ENCODE measurements at regions not wholly inside any gene's neighbourhood (a gene's known extent, or its start where the extent isn't known, plus 50 kb on each side); places are given as distances from the start of the nearest gene placed in this dataset.

DNA sequence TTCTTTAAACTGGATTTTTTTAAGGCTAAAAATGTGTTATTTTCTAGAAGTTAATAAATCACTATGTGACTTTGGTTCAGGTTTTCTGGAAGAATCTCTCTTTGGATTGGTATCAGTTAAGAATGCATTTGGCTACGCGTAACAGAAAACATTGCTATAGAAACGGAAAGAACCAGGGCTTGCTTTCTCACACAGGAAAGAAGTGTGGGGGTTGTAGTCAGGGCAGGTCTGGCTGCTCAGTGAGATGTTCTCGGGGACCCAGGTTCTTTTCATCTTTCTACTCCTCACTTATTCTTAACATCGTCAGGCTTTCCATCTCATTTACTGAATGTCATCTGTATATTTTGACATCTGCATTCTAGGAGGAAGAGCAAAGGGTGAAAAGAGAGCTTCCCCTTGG is 191.4 kb downstream of the ZBTB18 start:
- H3K4me1 Mint-ChIP-seq (ENCODE audit: low read depth) = peaks cover 15% of the 10 kb centered on the region
- no peaks in the 10 kb centered on the region for H3K9me3 Mint-ChIP-seq
- intact Hi-C loops (cut with micrococcal nuclease) = no loop called here

DNA sequence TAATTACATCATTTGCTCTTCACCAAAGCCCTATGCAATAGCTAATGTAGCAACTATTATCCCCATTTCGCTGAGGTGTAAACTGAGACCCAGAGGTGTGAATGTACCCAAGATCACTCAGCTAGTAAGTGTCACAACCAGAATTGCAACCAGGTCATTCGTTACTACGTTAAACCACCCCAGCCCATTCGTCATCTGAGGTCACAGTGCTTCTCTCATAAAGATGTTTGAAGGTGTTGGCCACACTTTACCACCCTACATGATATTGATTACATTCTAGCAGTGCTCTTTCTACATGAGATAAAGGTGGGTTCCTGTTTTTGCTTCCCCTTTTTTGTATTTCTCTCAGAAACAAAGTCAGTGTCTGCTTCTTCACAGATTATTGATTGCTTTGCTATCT is 195.3 kb downstream of the ZBTB18 start:
- H3K27me3 Mint-ChIP-seq (ENCODE audit: insufficient read depth) = peaks cover 2% of the 10 kb centered on the region
- H3K4me3 Mint-ChIP-seq = no peak overlapping the region
- H3K9me3 Mint-ChIP-seq = no peaks in the 10 kb centered on the region
- DNase-seq (ENCODE audit: low spot score) = no peak
- peaks cover 10% of the 10 kb centered on the region for H3K4me1 Mint-ChIP-seq (ENCODE audit: low read depth)
- H3K27ac Mint-ChIP-seq = no peak overlapping the region
- H3K36me3 Mint-ChIP-seq (ENCODE audit: low read depth) = no peaks in the 10 kb centered on the region
- intact Hi-C loops (cut with micrococcal nuclease) = no loop called here

More for the DNA sequence above, 191.4 kb downstream of the ZBTB18 start:
- DNase-seq (ENCODE audit: low spot score) = no peak
- Mint-ChIP-seq H3K4me3 (no peak overlapping the region), H3K27me3 (ENCODE audit: insufficient read depth) (peaks cover 2% of the 10 kb centered on the region), H3K36me3 (ENCODE audit: low read depth) (no peaks in the 10 kb centered on the region), H3K27ac (no peak overlapping the region)

DNA sequence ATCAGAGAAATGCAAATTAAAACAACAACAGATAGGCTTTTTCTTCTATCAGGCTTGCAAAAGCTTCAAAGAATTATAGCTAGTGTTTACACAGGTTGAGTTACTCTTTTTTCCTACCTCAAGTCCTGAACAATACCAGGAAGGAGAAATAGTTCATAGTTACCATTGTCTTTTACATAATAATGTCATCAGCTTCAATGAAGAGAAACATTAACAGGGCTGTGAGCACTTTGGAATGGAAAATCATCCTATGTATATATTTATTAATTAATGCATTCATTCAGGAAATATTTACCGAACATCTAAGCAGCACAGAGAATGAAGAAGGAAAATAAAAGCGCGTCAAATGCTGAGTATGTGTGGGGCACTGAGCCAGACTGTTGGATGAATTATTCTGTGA is 197.3 kb downstream of the ZBTB18 start:
- Mint-ChIP-seq H3K27me3 (ENCODE audit: insufficient read depth) (no peaks in the 10 kb centered on the region), H3K9me3 (no peaks in the 10 kb centered on the region), H3K4me3 (no peak overlapping the region), H3K4me1 (ENCODE audit: low read depth) (no peaks in the 10 kb centered on the region), H3K36me3 (ENCODE audit: low read depth) (no peaks in the 10 kb centered on the region), H3K27ac (no peak overlapping the region)
- DNase-seq (ENCODE audit: low spot score) = no peak
- intact Hi-C loops (cut with micrococcal nuclease) = no loop called here

DNA sequence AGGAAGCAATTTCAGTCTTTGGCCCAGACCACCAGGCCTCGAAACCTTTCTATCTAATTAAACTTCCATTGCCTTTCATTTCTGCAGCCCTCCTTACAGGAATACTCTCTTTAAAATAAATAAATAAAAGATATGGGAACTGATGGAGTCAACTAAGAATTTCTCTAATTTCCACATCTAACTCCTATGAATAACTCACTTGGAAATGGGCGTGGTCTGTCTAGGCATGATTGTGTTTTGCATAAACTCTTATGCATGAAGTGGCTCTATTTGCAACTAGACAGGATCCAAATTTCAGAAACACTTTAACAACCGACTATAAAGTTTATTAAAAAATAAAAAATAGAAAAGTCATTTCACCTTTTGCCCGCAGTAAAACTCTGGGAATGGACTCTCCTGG is 199.5 kb downstream of the ADSS2 start:
- Mint-ChIP-seq H3K9me3 (no peaks in the 10 kb centered on the region), H3K27ac (no peak overlapping the region), H3K27me3 (ENCODE audit: insufficient read depth) (no peaks in the 10 kb centered on the region), H3K4me3 (no peak overlapping the region), H3K4me1 (ENCODE audit: low read depth) (peaks cover 5% of the 10 kb centered on the region), H3K36me3 (ENCODE audit: low read depth) (no peaks in the 10 kb centered on the region)
- intact Hi-C loops (cut with micrococcal nuclease) = no loop called here
- no peak for DNase-seq (ENCODE audit: low spot score)

DNA sequence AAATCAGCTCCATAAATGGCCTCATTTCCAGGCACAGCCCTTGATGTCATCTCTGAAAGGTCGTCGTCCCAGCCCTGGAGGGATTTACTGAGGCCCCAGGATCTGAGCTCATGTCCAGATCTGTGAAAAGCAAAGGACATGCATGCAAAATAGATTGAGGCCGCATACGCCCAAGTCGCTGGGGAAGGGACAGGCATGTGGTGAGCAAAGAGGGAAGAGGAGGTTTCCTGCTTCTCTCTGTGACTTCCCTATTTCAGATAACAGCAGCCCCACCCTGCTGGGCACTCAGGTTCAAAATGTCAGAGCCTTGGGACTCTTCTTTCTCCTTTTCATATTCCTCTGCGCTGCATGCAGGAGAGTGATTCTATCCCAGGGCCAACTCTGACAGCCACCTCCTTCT is 197.2 kb downstream of the ADSS2 start:
- H3K27me3 Mint-ChIP-seq (ENCODE audit: insufficient read depth) = peaks cover 4% of the 10 kb centered on the region
- no peaks in the 10 kb centered on the region for H3K36me3 Mint-ChIP-seq (ENCODE audit: low read depth)
- H3K27ac Mint-ChIP-seq = no peak overlapping the region
- no peak for DNase-seq (ENCODE audit: low spot score)
- no peak overlapping the region for H3K4me3 Mint-ChIP-seq
- H3K9me3 Mint-ChIP-seq = no peaks in the 10 kb centered on the region
- peaks cover 5% of the 10 kb centered on the region for H3K4me1 Mint-ChIP-seq (ENCODE audit: low read depth)
- intact Hi-C loops (cut with micrococcal nuclease) = no loop called here

DNA sequence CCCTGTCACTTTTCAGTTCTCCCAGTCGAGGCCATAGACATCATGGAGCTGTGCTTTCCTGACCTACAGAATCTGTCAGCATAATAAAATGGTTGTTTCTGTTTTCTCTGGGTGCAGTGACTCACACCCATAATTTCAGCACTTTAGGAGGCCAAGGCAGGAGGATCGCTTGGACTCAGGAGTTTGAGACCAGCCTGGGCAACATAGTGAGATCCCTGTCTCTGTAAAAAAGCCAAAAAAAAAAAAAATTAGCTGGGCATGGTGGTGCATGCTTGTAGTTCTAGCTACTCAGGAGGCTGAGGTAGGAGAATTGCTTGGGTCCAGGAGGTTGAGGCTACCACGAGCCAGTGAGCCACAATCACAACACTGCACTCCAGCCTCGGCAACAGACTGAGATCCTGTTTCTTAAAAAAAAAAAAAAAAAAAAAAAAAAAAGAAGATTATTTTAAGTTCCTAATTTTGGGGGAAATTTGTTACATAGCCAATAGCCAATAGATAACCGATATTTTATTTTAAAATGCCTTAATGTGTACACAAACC is 196.2 kb downstream of the ADSS2 start:
- H3K4me1 Mint-ChIP-seq (ENCODE audit: low read depth) = peaks cover 5% of the 10 kb centered on the region
- H3K4me3 Mint-ChIP-seq = no peak overlapping the region
- H3K9me3 Mint-ChIP-seq = no peaks in the 10 kb centered on the region
- no peak for DNase-seq (ENCODE audit: low spot score)
- intact Hi-C loops (cut with micrococcal nuclease) = no loop called here
- H3K27me3 Mint-ChIP-seq (ENCODE audit: insufficient read depth) = peaks cover 4% of the 10 kb centered on the region
- H3K27ac Mint-ChIP-seq = no peak overlapping the region
- H3K36me3 Mint-ChIP-seq (ENCODE audit: low read depth) = no peaks in the 10 kb centered on the region

DNA sequence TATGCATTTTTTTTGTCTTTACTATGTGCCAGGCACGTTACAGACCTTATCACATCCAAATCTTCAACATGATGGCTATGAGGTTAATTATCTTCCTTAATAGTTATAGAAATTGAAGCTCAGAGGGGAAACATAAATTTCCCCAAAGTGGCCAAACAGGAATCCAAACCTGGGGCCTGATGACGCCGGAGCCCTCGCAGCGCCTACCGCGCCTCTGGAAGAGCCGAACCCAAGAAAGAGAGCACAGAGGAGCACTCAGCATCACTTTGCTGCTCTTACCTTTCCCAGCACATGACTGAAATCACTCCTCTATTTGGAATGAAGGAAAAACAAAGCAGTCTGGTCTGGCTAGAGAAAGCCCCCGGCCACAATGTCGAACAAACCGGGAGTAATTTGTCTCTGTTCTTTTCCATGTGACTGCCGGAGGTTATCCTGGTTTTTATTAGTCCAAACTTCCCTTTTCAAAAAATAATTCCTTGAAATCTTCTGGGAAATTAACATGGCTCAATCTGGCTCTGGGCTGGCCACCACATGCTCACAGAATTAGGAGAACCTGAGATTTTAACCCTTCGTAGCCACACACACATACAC is 195.5 kb downstream of the ADSS2 start:
- Mint-ChIP-seq H3K4me1 (ENCODE audit: low read depth) (peaks cover 5% of the 10 kb centered on the region), H3K27me3 (ENCODE audit: insufficient read depth) (peaks cover 4% of the 10 kb centered on the region), H3K9me3 (no peaks in the 10 kb centered on the region), H3K4me3 (no peak overlapping the region), H3K27ac (no peak overlapping the region), H3K36me3 (ENCODE audit: low read depth) (no peaks in the 10 kb centered on the region)
- DNase-seq (ENCODE audit: low spot score) = no peak
- intact Hi-C loops (cut with micrococcal nuclease) = no loop called here

DNA sequence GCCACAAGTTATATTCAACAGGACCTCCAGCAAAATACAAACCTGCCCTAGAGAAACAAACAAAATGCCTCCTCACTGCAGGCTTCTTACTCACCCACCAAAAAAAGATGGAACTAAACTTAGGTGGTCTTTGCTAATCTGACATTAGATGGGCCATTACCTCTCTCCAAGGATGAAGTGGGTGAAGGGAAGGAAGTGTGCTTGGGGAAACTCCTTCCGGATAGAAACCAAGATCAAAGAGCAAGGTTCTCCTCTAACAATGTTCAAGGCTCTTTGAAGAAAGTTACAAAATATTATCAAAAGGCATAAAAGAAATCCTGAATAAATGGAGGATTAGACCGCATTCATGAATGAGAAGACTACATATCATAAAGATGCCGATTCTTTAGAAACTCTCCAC is 187.5 kb downstream of the ADSS2 start:
- Mint-ChIP-seq H3K9me3 (no peaks in the 10 kb centered on the region), H3K4me3 (no peak overlapping the region), H3K4me1 (ENCODE audit: low read depth) (no peaks in the 10 kb centered on the region), H3K27me3 (ENCODE audit: insufficient read depth) (peaks cover 26% of the 10 kb centered on the region), H3K36me3 (ENCODE audit: low read depth) (no peaks in the 10 kb centered on the region), H3K27ac (no peak overlapping the region)
- intact Hi-C loops (cut with micrococcal nuclease) = no loop called here
- no peak for DNase-seq (ENCODE audit: low spot score)

DNA sequence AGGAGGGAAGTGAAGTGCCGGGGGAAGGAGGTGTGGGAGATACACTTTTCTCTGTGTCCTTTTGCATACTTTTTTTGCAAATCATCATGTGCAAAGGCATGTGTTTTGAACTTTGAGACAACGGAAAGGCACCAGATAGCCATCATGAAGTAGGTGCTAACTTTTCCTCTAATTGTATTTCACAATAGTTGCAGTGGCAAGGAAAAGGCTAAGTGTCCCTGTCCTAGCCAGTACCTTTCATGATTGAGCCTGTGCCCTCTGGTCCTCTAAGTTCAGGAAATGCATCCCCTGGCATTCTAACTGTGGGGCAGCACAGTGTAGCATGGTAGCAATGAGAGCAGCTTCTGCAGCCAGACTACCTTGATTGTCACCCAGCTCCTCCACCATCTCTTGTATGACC is 186.2 kb downstream of the ADSS2 start:
- DNase-seq (ENCODE audit: low spot score) = no peak
- Mint-ChIP-seq H3K4me3 (no peak overlapping the region), H3K27me3 (ENCODE audit: insufficient read depth) (peaks cover 26% of the 10 kb centered on the region), H3K36me3 (ENCODE audit: low read depth) (no peaks in the 10 kb centered on the region), H3K27ac (no peak overlapping the region), H3K4me1 (ENCODE audit: low read depth) (no peaks in the 10 kb centered on the region), H3K9me3 (peaks cover under 1% of the 10 kb centered on the region)
- intact Hi-C loops (cut with micrococcal nuclease) = no loop called here

DNA sequence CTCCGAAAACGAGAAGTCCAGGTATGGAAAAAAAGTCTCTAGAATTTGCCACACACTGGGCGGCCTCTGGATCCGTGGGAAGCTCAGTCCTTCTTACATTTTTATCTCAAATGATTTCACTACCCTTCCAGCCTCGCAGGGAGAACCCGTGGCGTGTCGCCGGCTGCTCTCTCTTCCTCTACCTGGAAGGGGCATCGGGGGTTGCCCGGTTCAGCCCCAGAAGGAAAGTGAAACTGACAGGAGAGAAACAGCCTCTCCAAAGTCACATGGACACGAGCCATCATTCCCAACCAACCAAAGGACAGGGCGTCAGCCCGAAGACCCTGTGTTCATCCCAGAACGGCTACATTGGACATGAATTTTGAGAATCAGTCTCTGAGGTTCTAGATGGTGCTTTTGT is 182.5 kb downstream of the ADSS2 start:
- H3K4me1 Mint-ChIP-seq (ENCODE audit: low read depth) = peaks cover 8% of the 10 kb centered on the region
- H3K4me3 Mint-ChIP-seq = no peak overlapping the region
- H3K27me3 Mint-ChIP-seq (ENCODE audit: insufficient read depth) = peaks cover 10% of the 10 kb centered on the region
- intact Hi-C loops (cut with micrococcal nuclease) = no loop called here
- peaks cover 5% of the 10 kb centered on the region for H3K9me3 Mint-ChIP-seq
- H3K36me3 Mint-ChIP-seq (ENCODE audit: low read depth) = no peaks in the 10 kb centered on the region
- no peak for DNase-seq (ENCODE audit: low spot score)
- H3K27ac Mint-ChIP-seq = no peak overlapping the region

DNA sequence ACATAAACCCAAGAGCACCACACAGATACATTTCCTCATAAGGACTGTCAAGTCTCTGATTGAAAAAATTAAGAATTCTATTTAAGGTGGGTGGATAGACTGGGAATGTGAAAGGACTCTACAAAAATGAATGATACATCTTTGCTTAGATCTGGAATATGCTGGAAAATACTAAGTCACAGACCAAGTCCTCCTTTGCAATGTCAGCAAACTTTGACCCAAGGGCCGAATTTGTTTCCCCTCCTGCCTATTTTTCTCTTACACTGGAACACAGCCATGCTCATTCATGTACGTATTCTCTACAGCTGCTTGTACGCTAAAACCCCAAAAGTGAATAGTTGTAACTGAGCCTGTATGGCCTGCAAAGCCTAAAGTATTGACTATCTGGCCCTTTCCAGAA is 180.7 kb downstream of the ADSS2 start:
- peaks cover 8% of the 10 kb centered on the region for H3K4me1 Mint-ChIP-seq (ENCODE audit: low read depth)
- H3K27ac Mint-ChIP-seq = no peak overlapping the region
- H3K9me3 Mint-ChIP-seq = peaks cover 5% of the 10 kb centered on the region
- H3K4me3 Mint-ChIP-seq = no peak overlapping the region
- DNase-seq (ENCODE audit: low spot score) = no peak
- intact Hi-C loops (cut with micrococcal nuclease) = loop anchor here (5.0 to 10.0 kb wide), 3 partner anchors 286 to 854 kb away; partner anchors contain the start of gene AKT3
- H3K36me3 Mint-ChIP-seq (ENCODE audit: low read depth) = no peaks in the 10 kb centered on the region
- peaks cover 3% of the 10 kb centered on the region for H3K27me3 Mint-ChIP-seq (ENCODE audit: insufficient read depth)

DNA sequence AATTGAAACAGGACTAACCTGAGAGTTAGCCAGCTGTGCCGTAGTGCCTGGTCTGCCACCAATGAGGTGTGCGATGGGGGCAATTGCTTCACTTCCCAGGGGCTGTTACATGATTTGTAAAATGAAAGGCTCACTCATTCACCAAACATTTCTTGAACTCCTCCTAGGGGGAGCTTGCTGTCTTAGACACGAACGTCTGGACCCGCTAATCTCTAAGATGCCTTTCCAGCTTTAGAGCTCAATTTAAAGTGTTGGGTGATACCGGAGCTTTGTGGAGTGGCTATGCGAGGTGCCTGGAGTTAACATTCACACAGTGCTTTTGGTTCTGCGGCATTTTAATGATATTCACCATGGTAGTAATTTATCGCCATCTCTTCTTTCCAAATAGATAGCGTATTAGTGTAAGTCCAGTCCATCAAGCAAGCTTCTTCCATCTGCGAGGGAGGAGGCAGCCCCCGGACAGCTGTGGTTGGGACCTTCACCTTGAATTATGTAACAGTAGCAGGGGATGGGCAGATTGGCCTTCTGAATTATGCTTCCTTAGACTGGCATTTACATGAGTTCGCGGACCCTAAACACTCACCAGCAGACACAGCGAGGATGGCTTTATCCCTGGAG is 179.9 kb downstream of the ADSS2 start:
- H3K36me3 Mint-ChIP-seq (ENCODE audit: low read depth) = no peaks in the 10 kb centered on the region
- intact Hi-C loops (cut with micrococcal nuclease) = loop anchor here (2.0 to 10.0 kb wide), 5 partner anchors 223 to 854 kb away; partner anchors contain the start of gene AKT3

DNA sequence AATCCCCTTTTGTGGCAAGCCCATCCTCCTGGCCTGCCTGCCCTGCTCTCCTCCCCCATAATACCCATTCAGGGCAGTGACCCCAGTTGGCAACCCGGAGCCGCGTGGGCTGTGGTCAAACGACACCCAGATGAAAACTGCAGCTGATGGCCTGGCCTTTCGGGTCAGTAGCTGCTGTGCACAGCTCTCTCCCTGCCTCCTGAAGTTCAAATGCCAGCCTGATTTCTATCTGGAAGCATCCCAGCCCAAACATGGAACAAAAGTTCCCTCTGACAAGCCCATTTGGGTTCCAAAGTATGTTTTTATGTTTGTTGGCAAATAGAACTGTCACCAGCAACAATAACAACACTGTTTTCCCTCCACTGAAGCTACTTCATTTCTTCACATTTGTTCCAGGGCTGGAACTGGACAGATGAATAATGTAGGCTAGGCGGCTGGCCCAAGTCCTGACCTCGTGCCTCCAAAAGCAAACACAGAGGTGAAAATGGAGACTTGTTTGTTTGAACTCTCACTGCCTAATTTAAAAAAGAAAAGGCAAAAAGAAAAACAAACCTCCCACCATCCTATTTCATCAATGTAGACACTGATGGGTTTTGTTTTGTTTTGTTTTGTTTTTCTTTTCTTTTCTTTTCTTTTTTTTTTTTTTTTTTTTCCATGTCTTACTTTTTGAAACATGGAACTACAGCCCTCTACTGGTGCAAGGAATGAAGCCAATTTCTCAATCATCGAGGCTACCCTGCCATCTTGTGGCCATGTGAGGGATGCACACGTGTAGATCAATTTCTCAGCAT is 179.0 kb downstream of the ADSS2 start:
- intact Hi-C loops (cut with micrococcal nuclease) = loop anchor here (1.0 to 10.0 kb wide), 8 partner anchors 27 to 928 kb away; partner anchors contain the start of gene AKT3
- Mint-ChIP-seq H3K36me3 (ENCODE audit: low read depth) (no peaks in the 10 kb centered on the region), H3K4me3 (no peak overlapping the region), H3K4me1 (ENCODE audit: low read depth) (peaks cover 8% of the 10 kb centered on the region), H3K27me3 (ENCODE audit: insufficient read depth) (peaks cover 3% of the 10 kb centered on the region), H3K27ac (no peak overlapping the region), H3K9me3 (peaks cover 5% of the 10 kb centered on the region)
- DNase-seq (ENCODE audit: low spot score) = peak; percentile 52

More for the DNA sequence above, 179.9 kb downstream of the ADSS2 start:
- Mint-ChIP-seq H3K4me1 (ENCODE audit: low read depth) (peaks cover 8% of the 10 kb centered on the region), H3K27ac (no peak overlapping the region), H3K27me3 (ENCODE audit: insufficient read depth) (peaks cover 6% of the 10 kb centered on the region), H3K9me3 (peaks cover 5% of the 10 kb centered on the region), H3K4me3 (no peak overlapping the region)
- DNase-seq (ENCODE audit: low spot score) = no peak
